ENCODE measurements at regions not wholly inside any gene's neighbourhood (a gene's known extent, or its start where the extent isn't known, plus 50 kb on each side); places are given as distances from the start of the nearest gene placed in this dataset.

GRCh38 chr10:85047170-85047834, 718.9 kb downstream of the CCSER2 start:
- TF ChIP-seq CTCF (IDR thresholded peaks at IDR 0.05): no peak

DNA sequence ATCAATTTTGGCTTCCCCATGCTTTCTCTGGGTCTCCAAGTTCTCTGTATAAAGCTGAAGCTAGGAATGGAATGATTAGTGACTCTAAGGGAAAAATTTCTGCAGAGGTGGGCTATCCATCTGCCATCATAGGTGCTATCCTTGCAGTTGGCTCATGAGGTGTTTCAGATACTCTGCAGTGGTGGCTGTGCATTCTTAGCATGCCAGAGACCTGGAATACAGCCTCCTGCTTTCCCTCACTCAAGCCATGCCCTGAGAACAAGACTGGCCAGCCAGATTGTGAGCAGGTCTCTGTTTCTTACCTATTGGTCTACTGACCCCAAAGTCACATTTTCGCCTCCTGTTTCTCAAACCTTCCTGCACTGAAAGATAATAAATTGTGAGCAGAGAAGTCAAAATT, 719.6 kb downstream of the CCSER2 start:
- TF ChIP-seq CTCF (IDR thresholded peaks at IDR 0.05): no peak

DNA sequence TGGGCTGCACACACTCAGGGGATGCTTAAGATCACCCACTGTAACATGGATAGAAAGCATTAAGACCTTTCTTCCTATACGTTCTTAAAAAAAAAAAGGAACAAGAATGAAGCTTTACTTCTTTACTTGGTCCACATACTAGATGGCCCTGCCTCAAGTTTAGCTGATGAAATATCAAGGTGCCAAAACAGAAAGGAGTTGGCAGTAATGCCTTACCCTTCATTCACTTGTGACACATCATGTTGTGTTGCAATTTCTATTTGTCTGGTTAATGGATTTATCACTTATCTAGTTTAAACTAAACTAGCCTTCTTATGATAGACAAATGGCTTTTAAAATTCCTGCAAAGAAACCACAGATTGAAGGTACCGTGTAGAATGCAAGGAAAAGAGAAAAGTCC, 720.3 kb downstream of the CCSER2 start:
- TF ChIP-seq CTCF (IDR thresholded peaks at IDR 0.05): no peak

DNA sequence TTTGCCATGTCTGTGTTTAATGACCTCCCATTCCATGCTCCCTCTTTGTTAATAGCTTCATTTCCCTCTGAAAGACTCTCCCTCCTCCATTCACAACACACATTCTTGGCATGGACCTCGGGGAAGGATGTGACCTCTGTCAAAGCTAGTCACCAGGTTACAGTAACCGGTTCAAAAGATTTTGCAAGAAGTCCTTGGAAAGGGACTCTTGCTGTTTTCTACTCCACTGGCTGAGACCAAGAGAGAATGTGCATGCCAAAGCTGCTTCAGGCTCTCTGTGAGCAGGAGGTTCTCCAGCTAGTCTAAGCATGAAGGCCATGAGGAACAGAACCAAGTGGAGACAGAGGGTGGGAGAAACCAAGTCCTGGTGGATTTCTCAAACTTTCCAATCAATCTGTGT, 732.6 kb downstream of the CCSER2 start:
- no peak for TF ChIP-seq CTCF (IDR thresholded peaks at IDR 0.05)

GRCh38 chr10:85061401-85061800, 733.0 kb downstream of the CCSER2 start:
- no peak for TF ChIP-seq CTCF (IDR thresholded peaks at IDR 0.05)

- TF ChIP-seq CTCF (IDR thresholded peaks at IDR 0.05): no peak
Observed at GRCh38 chr10:85067955-85068354, 739.6 kb downstream of the CCSER2 start.

- no peak for TF ChIP-seq CTCF (IDR thresholded peaks at IDR 0.05)
Observed at GRCh38 chr10:85080934-85081333, 752.5 kb downstream of the CCSER2 start.

Measured in LNCAP (cell line).